Neural cell (in vitro differentiated cells): ENCODE measurements at regions not wholly inside any gene's neighbourhood (a gene's known extent, or its start where the extent isn't known, plus 50 kb on each side); places are given as distances from the start of the nearest gene placed in this dataset.

Experiments used
- H2AFZ ChIP-seq: fragments of 200-600, 300-800 bp; sonication (generic), shearing (Covaris generic); 2 replicates; pipeline ENCODE4 v1.6.0; 2014; ENCODE audit warnings: low read depth, mild to moderate bottlenecking, antibody characterized with exemption, low read length, moderate library complexity
- H3F3A ChIP-seq: fragments of 200-600 bp; shearing (Covaris generic); 2 replicates; pipeline ENCODE4 v1.6.1; 2016; ENCODE audit warnings: mild to moderate bottlenecking, moderate library complexity, mixed read lengths, antibody characterized with exemption, low read length; ENCODE audit not compliant: insufficient read depth, poor library complexity, severe bottlenecking
- H3K27ac ChIP-seq: fragments of 200-600, 300-800 bp; sonication (generic), shearing (Covaris generic); 2 replicates; pipeline ENCODE4 v1.5.1; 2014; ENCODE audit warnings: mild to moderate bottlenecking, low read length, moderate library complexity
- H3K27me3 ChIP-seq: fragments of 300-800, 200-600 bp; sonication (generic), shearing (Covaris generic); 2 replicates; pipeline ENCODE4 v1.6.0; 2014; ENCODE audit warnings: mild to moderate bottlenecking, low read depth, low read length, moderate library complexity; ENCODE audit not compliant: insufficient read depth
- H3K36me3 ChIP-seq: fragments of 300-800, 200-600 bp; sonication (generic), shearing (Covaris generic); 2 replicates; pipeline ENCODE4 v1.5.1; 2014; ENCODE audit warnings: mild to moderate bottlenecking, antibody characterized with exemption, low read length, moderate library complexity; ENCODE audit not compliant: insufficient read depth
- H3K4me2 ChIP-seq: fragments of 300-800, 200-600 bp; sonication (generic), shearing (Covaris generic); 2 replicates; pipeline ENCODE4 v1.6.0; 2014; ENCODE audit warnings: mild to moderate bottlenecking, low read length
- H3K4me3 ChIP-seq: fragments of 300-800, 200-600 bp; sonication (generic), shearing (Covaris generic); 2 replicates; pipeline ENCODE4 v1.5.1; 2014; ENCODE audit warnings: mild to moderate bottlenecking, low read length, moderate library complexity
- H3K79me2 ChIP-seq: fragments of 200-600 bp; shearing (Covaris generic); replicated peaks from 2 replicates; pipeline ENCODE4 v1.6.0; 2014; ENCODE audit warnings: mild to moderate bottlenecking, low read length, moderate library complexity; ENCODE audit not compliant: insufficient read depth
- H3K9ac ChIP-seq: fragments of 300-800, 200-600 bp; sonication (generic), shearing (Covaris generic); 2 replicates; pipeline ENCODE4 v1.6.1; 2016; ENCODE audit warnings: mild to moderate bottlenecking, low read length, mixed read lengths
- H3K9me2 ChIP-seq: fragments of 200-600 bp; shearing (Covaris generic); 2 replicates; pipeline ENCODE4 v1.6.1; 2016; ENCODE audit warnings: mild to moderate bottlenecking, low read length, mixed read lengths; ENCODE audit not compliant: insufficient read depth
- H3K9me3 ChIP-seq: fragments of 200-600, 300-800 bp; sonication (generic), shearing (Covaris generic); 2 replicates; pipeline ENCODE4 v1.6.1; 2016; ENCODE audit warnings: mild to moderate bottlenecking, mixed run types, low read length, moderate library complexity, mixed read lengths
- H4K20me1 ChIP-seq: fragments of 200-600 bp; shearing (Covaris generic); 2 replicates; pipeline ENCODE4 v1.6.1; 2016; ENCODE audit warnings: mild to moderate bottlenecking, mixed run types; ENCODE audit not compliant: insufficient read depth
- EP300 ChIP-seq: fragments of 450-650 bp; conservative IDR thresholded peaks from 2 replicates; pipeline ENCODE4 v1.6.1; 2014; ENCODE audit warnings: antibody characterized with exemption, mild to moderate bottlenecking, moderate library complexity; ENCODE audit not compliant: poor library complexity, severe bottlenecking
- EZH2 ChIP-seq: fragments of 200-600, 300-800 bp; shearing (Covaris generic), sonication (generic); IDR thresholded peaks from 2 replicates; pipeline ENCODE4 v1.6.1; 2014; ENCODE audit warnings: antibody characterized with exemption, low read length, borderline replicate concordance, mild to moderate bottlenecking; ENCODE audit not compliant: insufficient read depth, poor library complexity, severe bottlenecking
- MXI1 ChIP-seq: fragments of 450-650 bp; conservative IDR thresholded peaks from 2 replicates; pipeline ENCODE4 v1.6.1; 2014; ENCODE audit warnings: antibody characterized with exemption, mild to moderate bottlenecking; ENCODE audit not compliant: poor library complexity, severe bottlenecking
- POLR2AphosphoS5 ChIP-seq: IDR thresholded peaks from 2 replicates; pipeline ENCODE4 v1.6.1; 2012
- RAD21 ChIP-seq: fragments of 450-650 bp; conservative IDR thresholded peaks from 2 replicates; pipeline ENCODE4 v1.6.1; 2014; ENCODE audit warnings: antibody characterized with exemption, mild to moderate bottlenecking, moderate library complexity
- SMC3 ChIP-seq: fragments of 450-650 bp; conservative IDR thresholded peaks from 2 replicates; pipeline ENCODE4 v1.6.1; 2014; ENCODE audit warnings: antibody characterized with exemption, mild to moderate bottlenecking, moderate library complexity; ENCODE audit not compliant: poor library complexity
- TAF1 ChIP-seq: IDR thresholded peaks from 2 replicates; pipeline ENCODE4 v1.6.1; 2012; ENCODE audit warnings: low read depth
- TF ChIP-seq, protein P1 (sequence below): IDR thresholded peaks from 2 replicates; pipeline ENCODE4 v1.6.1; 2012; ENCODE audit warnings: borderline replicate concordance
- TF ChIP-seq, protein P2 (sequence below): fragments of 450-650 bp; IDR thresholded peaks from 2 replicates; pipeline ENCODE4 v1.5.1; 2014; ENCODE audit warnings: antibody characterized with exemption, mild to moderate bottlenecking, moderate library complexity; ENCODE audit not compliant: poor library complexity, severe bottlenecking

GRCh38 chrX:139196890-139197289 lies 333.6 kb upstream of the F9 start:
- Histone ChIP-seq H3K4me2 (no peak overlapping the region), H3K79me2 (no peaks in the 10 kb centered on the region), H3K9me2 (no peaks in the 10 kb centered on the region), H4K20me1 (no peaks in the 10 kb centered on the region), H3F3A (no peaks in the 10 kb centered on the region), H3K9ac (no peak overlapping the region), H3K4me3 (no peak overlapping the region), H3K27me3 (peaks cover 10% of the 10 kb centered on the region), H3K9me3 (no peaks in the 10 kb centered on the region), H3K27ac (no peak overlapping the region), H3K36me3 (no peaks in the 10 kb centered on the region), H2AFZ (no peak overlapping the region)
- TF ChIP-seq, protein P1, sequence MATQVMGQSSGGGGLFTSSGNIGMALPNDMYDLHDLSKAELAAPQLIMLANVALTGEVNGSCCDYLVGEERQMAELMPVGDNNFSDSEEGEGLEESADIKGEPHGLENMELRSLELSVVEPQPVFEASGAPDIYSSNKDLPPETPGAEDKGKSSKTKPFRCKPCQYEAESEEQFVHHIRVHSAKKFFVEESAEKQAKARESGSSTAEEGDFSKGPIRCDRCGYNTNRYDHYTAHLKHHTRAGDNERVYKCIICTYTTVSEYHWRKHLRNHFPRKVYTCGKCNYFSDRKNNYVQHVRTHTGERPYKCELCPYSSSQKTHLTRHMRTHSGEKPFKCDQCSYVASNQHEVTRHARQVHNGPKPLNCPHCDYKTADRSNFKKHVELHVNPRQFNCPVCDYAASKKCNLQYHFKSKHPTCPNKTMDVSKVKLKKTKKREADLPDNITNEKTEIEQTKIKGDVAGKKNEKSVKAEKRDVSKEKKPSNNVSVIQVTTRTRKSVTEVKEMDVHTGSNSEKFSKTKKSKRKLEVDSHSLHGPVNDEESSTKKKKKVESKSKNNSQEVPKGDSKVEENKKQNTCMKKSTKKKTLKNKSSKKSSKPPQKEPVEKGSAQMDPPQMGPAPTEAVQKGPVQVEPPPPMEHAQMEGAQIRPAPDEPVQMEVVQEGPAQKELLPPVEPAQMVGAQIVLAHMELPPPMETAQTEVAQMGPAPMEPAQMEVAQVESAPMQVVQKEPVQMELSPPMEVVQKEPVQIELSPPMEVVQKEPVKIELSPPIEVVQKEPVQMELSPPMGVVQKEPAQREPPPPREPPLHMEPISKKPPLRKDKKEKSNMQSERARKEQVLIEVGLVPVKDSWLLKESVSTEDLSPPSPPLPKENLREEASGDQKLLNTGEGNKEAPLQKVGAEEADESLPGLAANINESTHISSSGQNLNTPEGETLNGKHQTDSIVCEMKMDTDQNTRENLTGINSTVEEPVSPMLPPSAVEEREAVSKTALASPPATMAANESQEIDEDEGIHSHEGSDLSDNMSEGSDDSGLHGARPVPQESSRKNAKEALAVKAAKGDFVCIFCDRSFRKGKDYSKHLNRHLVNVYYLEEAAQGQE = no peak
- no peak for TF ChIP-seq MXI1
- TF ChIP-seq EP300 = no peak
- no peak for TF ChIP-seq POLR2AphosphoS5
- no peak for TF ChIP-seq RAD21
- no peak for TF ChIP-seq SMC3
- TF ChIP-seq TAF1 = no peak
- TF ChIP-seq, protein P2, sequence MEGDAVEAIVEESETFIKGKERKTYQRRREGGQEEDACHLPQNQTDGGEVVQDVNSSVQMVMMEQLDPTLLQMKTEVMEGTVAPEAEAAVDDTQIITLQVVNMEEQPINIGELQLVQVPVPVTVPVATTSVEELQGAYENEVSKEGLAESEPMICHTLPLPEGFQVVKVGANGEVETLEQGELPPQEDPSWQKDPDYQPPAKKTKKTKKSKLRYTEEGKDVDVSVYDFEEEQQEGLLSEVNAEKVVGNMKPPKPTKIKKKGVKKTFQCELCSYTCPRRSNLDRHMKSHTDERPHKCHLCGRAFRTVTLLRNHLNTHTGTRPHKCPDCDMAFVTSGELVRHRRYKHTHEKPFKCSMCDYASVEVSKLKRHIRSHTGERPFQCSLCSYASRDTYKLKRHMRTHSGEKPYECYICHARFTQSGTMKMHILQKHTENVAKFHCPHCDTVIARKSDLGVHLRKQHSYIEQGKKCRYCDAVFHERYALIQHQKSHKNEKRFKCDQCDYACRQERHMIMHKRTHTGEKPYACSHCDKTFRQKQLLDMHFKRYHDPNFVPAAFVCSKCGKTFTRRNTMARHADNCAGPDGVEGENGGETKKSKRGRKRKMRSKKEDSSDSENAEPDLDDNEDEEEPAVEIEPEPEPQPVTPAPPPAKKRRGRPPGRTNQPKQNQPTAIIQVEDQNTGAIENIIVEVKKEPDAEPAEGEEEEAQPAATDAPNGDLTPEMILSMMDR = no peak
- no peak for TF ChIP-seq EZH2

GRCh38 chrX:139194571-139195280 lies 335.8 kb upstream of the F9 start:
- Histone ChIP-seq H3K79me2 (no peaks in the 10 kb centered on the region), H3F3A (no peaks in the 10 kb centered on the region), H3K27ac (no peak overlapping the region), H3K36me3 (no peaks in the 10 kb centered on the region), H3K9me3 (no peaks in the 10 kb centered on the region), H3K4me2 (no peak overlapping the region), H4K20me1 (no peaks in the 10 kb centered on the region), H2AFZ (no peak overlapping the region), H3K9me2 (no peaks in the 10 kb centered on the region), H3K9ac (no peak overlapping the region), H3K27me3 (peaks cover 10% of the 10 kb centered on the region), H3K4me3 (peak overlapping the region; percentile 57)
- TF ChIP-seq, protein P2 = no peak
- no peak for TF ChIP-seq POLR2AphosphoS5
- no peak for TF ChIP-seq EZH2
- TF ChIP-seq, protein P1 = no peak
- TF ChIP-seq MXI1 = no peak
- no peak for TF ChIP-seq SMC3
- TF ChIP-seq TAF1 = no peak
- no peak for TF ChIP-seq EP300
- no peak for TF ChIP-seq RAD21
